ENCODE measurements at regions not wholly inside any gene's neighbourhood (a gene's known extent, or its start where the extent isn't known, plus 50 kb on each side); places are given as distances from the start of the nearest gene placed in this dataset.
"Not testable (repeated sequence)": the region's sequence is repeated elsewhere in the genome, so short reads cannot be mapped to it uniquely, and the experiment has no call there.

DNA sequence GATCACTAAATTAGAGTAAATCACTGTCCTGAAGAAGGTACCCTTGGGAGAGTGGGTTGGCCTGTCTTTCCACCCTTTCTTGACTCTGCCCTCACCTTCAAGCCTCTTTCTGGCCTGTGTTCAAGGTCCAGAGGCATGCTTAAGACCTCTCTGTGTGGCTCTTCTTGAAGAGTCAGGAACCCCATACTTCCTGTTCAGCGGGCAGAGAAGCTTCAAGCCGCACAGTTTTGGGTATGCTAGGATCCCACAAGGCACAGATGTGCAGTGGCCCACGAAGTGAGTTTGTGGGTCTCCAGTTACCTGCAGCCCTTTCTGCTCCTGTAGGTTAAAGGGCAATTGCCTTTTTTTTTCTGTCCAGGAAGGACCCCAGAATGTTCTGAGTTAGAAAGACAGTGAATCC is 185.4 kb downstream of the FAM72C start:
- H3K27me3 ChIP-seq (ENCODE audit: control insufficient read depth, insufficient read depth, low read length); DNase-seq (ENCODE audit: low read depth in 4 of 6, low spot score in 6 of 6); H3K27ac ChIP-seq (ENCODE audit: low read depth, low read length); H3K4me1 ChIP-seq (ENCODE audit: control insufficient read depth, insufficient read depth, low read length); H3K4me3 ChIP-seq (ENCODE audit: low read depth, low read length); H3K36me3 ChIP-seq (ENCODE audit: control insufficient read depth, insufficient read depth, low read length); H3K9me3 ChIP-seq (ENCODE audit: control insufficient read depth, insufficient read depth, low read length): not testable (repeated sequence)
- no CpG with 5 or more reads among the region's 3 CpGs for WGBS (ENCODE audit: insufficient coverage)

DNA sequence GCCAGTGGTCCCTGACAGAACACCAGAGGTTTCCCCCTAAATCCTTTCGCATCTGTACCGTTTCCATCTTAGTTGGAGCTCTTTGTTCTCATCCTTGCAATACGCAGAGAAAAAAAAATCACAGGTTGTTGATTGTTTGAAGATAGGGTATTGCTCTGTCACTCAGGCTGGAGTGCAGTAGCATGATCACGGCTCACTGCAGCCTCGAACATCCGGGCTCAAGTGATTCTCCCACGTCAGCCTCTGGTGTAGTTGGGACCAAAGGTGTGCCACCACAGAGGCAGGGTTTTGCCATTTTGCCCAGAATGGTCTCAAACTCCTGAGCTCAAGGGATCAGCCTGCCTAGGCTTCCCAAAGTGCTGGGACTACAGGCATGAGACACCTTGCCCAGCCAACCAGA is 185.9 kb downstream of the FAM72C start:
- not testable (repeated sequence) for H3K4me3 ChIP-seq (ENCODE audit: low read depth, low read length); H3K4me1 ChIP-seq (ENCODE audit: control insufficient read depth, insufficient read depth, low read length); H3K27ac ChIP-seq (ENCODE audit: low read depth, low read length); DNase-seq (ENCODE audit: low read depth in 4 of 6, low spot score in 6 of 6); H3K36me3 ChIP-seq (ENCODE audit: control insufficient read depth, insufficient read depth, low read length); H3K9me3 ChIP-seq (ENCODE audit: control insufficient read depth, insufficient read depth, low read length); H3K27me3 ChIP-seq (ENCODE audit: control insufficient read depth, insufficient read depth, low read length)
- no CpG with 5 or more reads among the region's 7 CpGs for WGBS (ENCODE audit: insufficient coverage)

DNA sequence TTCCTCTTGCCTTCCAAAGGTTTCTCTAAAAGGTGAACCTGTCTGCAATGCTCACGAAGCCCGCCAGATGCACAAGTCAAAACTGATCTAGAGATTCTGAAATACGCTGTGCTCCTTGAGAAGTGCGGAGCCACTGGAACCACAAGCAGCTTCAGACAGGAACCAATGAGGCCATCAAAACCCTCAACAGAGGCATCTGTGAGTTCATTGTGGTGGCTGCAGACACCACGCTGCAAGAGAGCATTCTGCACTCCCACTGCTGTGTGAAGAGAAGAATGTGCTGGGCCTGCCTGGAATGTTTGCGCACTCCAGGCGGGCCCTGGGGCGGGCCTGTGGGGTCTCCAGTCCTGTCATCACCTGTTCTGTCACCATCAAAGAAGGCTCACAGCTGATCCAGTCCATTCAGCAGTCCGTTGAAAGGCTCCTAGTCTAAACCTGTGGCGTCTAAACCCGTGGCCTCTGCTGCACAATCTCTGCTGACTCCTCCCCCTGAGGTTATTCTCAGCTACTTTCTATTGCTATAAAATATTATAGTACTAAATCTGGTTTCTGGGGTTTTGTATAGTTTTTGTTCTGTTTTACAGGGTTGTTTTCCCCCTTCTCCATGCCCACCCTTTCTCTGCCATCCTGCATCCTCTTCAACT is 187.4 kb downstream of the FAM72C start:
- H3K4me3 ChIP-seq (ENCODE audit: low read depth, low read length); H3K4me1 ChIP-seq (ENCODE audit: control insufficient read depth, insufficient read depth, low read length); H3K9me3 ChIP-seq (ENCODE audit: control insufficient read depth, insufficient read depth, low read length); H3K27me3 ChIP-seq (ENCODE audit: control insufficient read depth, insufficient read depth, low read length); DNase-seq (ENCODE audit: low read depth in 4 of 6, low spot score in 6 of 6); H3K27ac ChIP-seq (ENCODE audit: low read depth, low read length); H3K36me3 ChIP-seq (ENCODE audit: control insufficient read depth, insufficient read depth, low read length): not testable (repeated sequence)
- no CpG with 5 or more reads among the region's 11 CpGs for WGBS (ENCODE audit: insufficient coverage)

DNA sequence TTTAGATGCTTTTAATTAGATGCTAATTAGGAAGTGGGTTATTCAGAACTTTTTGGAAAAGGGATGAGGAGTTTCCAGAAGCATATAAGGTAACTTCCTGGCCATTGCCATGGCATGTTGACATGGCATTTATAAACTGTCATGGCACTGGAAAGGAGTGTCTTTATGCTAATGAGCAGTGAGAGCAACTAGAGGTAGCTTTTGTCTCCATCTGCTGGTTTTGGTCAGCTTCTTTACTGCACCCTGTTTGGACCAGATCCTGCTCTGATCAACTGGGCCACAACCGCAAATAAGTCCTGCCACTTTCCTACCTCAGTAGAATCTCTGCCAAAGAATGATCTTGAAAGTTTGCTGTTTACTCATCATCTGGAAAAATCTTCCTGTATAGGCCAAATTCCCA is 193.6 kb downstream of the FAM72C start:
- H3K4me3 ChIP-seq (ENCODE audit: low read depth, low read length); DNase-seq (ENCODE audit: low read depth in 4 of 6, low spot score in 6 of 6); H3K36me3 ChIP-seq (ENCODE audit: control insufficient read depth, insufficient read depth, low read length); H3K9me3 ChIP-seq (ENCODE audit: control insufficient read depth, insufficient read depth, low read length); H3K27ac ChIP-seq (ENCODE audit: low read depth, low read length); H3K27me3 ChIP-seq (ENCODE audit: control insufficient read depth, insufficient read depth, low read length); H3K4me1 ChIP-seq (ENCODE audit: control insufficient read depth, insufficient read depth, low read length): not testable (repeated sequence)
- no CpG with 5 or more reads among the region's 1 CpG for WGBS (ENCODE audit: insufficient coverage)

DNA sequence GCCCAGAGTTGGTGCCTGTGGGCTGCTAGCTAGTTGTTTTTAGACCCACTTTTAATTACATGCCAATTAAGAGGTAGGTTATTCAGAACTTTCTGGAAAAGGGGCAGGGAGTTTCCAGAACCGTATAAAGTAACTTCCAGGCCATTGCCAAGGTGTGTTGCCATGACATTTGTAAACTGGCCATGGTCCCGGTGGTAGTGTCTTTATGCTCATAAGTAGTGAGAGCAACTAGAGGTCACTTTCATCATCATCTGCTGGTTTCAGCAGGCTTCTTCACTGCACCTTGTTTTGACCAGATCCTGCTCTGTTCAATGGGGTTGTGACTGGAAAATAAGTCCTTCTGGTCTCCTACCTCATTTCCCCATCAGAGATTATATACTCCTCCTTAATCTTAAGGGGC is 207.0 kb downstream of the FAM72C start:
- H3K9me3 ChIP-seq (ENCODE audit: control insufficient read depth, insufficient read depth, low read length); H3K36me3 ChIP-seq (ENCODE audit: control insufficient read depth, insufficient read depth, low read length); H3K4me3 ChIP-seq (ENCODE audit: low read depth, low read length); H3K4me1 ChIP-seq (ENCODE audit: control insufficient read depth, insufficient read depth, low read length); H3K27ac ChIP-seq (ENCODE audit: low read depth, low read length); H3K27me3 ChIP-seq (ENCODE audit: control insufficient read depth, insufficient read depth, low read length): not testable (repeated sequence)
- no CpG with 5 or more reads among the region's 2 CpGs for WGBS (ENCODE audit: insufficient coverage)
- DNase-seq (ENCODE audit: low read depth in 4 of 6, low spot score in 6 of 6), result peak in 1 of 6 donors; percentile 22

DNA sequence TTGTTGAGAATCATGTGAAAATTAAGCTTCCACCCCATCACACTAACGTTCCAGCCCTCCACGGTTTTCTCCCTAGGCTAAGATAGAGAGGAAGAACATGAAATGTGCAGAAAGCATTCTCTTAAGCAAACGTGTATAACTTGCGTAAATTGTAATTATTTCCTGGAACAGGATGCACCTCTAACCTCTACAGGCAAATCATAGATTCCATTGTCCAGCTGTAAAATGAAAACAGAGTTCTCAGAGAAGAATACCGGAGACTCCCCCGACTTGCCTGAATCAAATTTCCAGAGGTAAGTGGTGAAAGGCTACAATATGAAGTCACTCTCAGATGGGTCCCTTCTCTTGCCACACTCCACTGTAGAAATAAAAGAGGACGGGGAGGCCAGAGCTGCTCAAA is 211.4 kb downstream of the FAM72C start:
- WGBS (ENCODE audit: insufficient coverage), result no CpG with 5 or more reads among the region's 7 CpGs
- DNase-seq (ENCODE audit: low read depth in 4 of 6, low spot score in 6 of 6); H3K27ac ChIP-seq (ENCODE audit: low read depth, low read length); H3K27me3 ChIP-seq (ENCODE audit: control insufficient read depth, insufficient read depth, low read length); H3K4me3 ChIP-seq (ENCODE audit: low read depth, low read length); H3K9me3 ChIP-seq (ENCODE audit: control insufficient read depth, insufficient read depth, low read length); H3K36me3 ChIP-seq (ENCODE audit: control insufficient read depth, insufficient read depth, low read length); H3K4me1 ChIP-seq (ENCODE audit: control insufficient read depth, insufficient read depth, low read length): not testable (repeated sequence)

DNA sequence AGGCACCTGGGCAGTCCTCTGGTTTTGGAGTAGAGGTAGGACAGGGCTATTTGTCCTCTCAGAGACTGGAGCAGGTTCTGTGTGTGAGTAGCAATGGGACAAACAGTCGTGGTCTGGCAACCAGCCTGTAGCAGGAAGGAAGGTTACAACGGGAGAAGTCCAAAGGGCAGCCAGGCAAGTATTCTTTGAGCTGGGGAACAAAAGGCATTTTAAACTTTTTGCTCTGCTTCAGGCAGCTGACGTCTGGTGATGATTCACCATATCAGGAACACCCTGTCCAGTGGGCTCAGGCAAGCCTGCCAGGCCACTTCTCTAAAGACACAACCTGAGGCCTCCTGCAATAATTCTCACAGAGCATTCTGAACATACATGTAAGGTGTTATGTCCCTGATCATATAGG is 215.8 kb downstream of the FAM72C start:
- DNase-seq (ENCODE audit: low read depth in 4 of 6, low spot score in 6 of 6); H3K9me3 ChIP-seq (ENCODE audit: control insufficient read depth, insufficient read depth, low read length); H3K4me3 ChIP-seq (ENCODE audit: low read depth, low read length); H3K27me3 ChIP-seq (ENCODE audit: control insufficient read depth, insufficient read depth, low read length); H3K4me1 ChIP-seq (ENCODE audit: control insufficient read depth, insufficient read depth, low read length); H3K27ac ChIP-seq (ENCODE audit: low read depth, low read length); H3K36me3 ChIP-seq (ENCODE audit: control insufficient read depth, insufficient read depth, low read length): not testable (repeated sequence)
- WGBS (ENCODE audit: insufficient coverage), result 52% methylated on average over 2 of the region's 3 CpGs

DNA sequence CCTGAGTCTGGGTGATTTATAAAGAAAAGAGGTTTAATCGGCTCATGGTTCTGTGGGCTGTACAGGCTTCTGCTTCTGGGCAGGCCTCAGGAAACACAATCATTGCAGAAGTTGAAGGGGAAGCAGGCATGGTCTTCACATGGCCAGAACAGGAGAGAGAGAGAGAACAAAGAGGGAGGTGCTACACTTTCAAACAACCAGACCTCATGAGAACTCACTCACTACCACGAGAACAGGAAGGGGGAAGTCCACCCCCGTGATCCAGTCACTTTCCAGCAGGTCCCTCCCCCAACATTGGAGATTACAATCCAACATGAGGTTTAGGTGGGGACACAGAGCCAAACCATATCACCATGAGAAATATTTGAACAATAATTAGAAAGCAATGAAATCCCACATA is 222.9 kb downstream of the FAM72C start:
- 73% methylated on average over 1 of the region's 3 CpGs for WGBS (ENCODE audit: insufficient coverage)
- no peaks in the 10 kb centered on the region for H3K27me3 ChIP-seq (ENCODE audit: control insufficient read depth, insufficient read depth, low read length)

DNA sequence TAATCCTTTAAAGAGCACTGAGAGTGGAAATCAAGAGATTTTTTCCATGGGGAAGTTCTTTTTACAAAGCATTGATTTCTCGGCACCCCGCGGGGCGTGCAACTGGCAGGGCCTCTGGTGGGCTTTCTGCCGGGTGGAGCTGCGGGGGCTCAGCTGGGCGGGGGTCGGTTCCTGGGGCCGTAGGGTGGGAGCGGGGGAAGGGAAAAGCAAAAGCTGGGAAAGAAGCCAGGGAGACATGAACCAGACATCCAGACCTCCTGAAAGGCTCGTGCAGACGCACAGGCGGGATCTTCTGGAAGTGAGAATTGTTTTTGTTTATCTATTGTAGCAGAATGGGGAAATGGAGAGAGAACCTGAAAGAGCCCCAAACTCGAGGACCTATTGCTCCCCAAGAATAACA is 235.2 kb downstream of the FAM72C start:
- Histone ChIP-seq H3K4me3 (ENCODE audit: low read depth, low read length) (peak overlapping the region; percentile 30), H3K27ac (ENCODE audit: low read depth, low read length) (no peak overlapping the region), H3K9me3 (ENCODE audit: control insufficient read depth, insufficient read depth, low read length) (no peaks in the 10 kb centered on the region), H3K4me1 (ENCODE audit: control insufficient read depth, insufficient read depth, low read length) (no peaks in the 10 kb centered on the region), H3K27me3 (ENCODE audit: control insufficient read depth, insufficient read depth, low read length) (peaks cover 3% of the 10 kb centered on the region), H3K36me3 (ENCODE audit: control insufficient read depth, insufficient read depth, low read length) (no peaks in the 10 kb centered on the region)
- DNase-seq (ENCODE audit: low read depth in 4 of 6, low spot score in 6 of 6), result peak in 1 of 6 donors; percentile 59
- WGBS (ENCODE audit: insufficient coverage), result 1% methylated on average over 9 of the region's 14 CpGs

More for the DNA sequence above, 222.9 kb downstream of the FAM72C start:
- DNase-seq (ENCODE audit: low read depth in 4 of 6, low spot score in 6 of 6), result no peak
- no peak overlapping the region for H3K27ac ChIP-seq (ENCODE audit: low read depth, low read length)
- no peak overlapping the region for H3K4me3 ChIP-seq (ENCODE audit: low read depth, low read length)
- H3K9me3 ChIP-seq (ENCODE audit: control insufficient read depth, insufficient read depth, low read length), result no peaks in the 10 kb centered on the region
- H3K4me1 ChIP-seq (ENCODE audit: control insufficient read depth, insufficient read depth, low read length), result no peaks in the 10 kb centered on the region
- H3K36me3 ChIP-seq (ENCODE audit: control insufficient read depth, insufficient read depth, low read length), result no peaks in the 10 kb centered on the region

DNA sequence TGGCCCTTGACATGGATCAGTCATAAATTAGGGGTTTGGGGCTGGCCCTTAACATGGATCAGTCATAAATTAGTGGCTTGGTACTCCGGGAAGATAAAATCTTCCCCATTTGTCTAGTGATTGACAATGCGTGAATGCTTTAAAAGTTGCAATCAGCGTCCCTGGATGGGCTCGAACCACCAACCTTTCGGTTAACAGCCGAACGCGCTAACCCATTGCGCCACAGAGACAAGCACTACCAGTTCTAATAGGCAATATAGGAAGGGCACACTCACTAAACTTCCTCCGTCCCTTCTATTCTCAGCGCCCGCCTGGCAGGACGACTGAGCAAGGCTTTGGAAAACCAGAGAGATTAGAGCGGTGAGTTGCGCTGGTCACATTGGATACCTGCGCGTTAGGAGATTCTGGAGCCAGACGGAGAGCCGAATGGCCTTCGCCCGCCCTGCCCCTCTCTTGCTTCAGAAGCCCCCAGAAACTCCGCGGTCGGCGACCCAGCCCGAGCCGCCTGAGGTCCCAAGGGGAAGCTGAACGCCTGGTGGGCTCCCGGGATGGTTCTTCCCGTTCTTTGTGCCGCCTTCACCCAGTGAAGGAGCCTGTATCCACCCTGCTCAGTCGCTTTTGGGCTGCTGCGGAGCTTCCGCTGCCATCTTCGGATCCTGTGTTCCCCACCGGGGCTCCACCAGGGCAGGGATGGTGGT is 235.9 kb downstream of the FAM72C start:
- no peaks in the 10 kb centered on the region for H3K4me1 ChIP-seq (ENCODE audit: control insufficient read depth, insufficient read depth, low read length)
- DNase-seq (ENCODE audit: low read depth in 4 of 6, low spot score in 6 of 6), result peak in 3 of 6 donors; percentile 21 to 81 (median 75)
- WGBS (ENCODE audit: insufficient coverage), result 2% methylated on average over 33 of the region's 36 CpGs
- peaks cover 3% of the 10 kb centered on the region for H3K27me3 ChIP-seq (ENCODE audit: control insufficient read depth, insufficient read depth, low read length)
- H3K4me3 ChIP-seq (ENCODE audit: low read depth, low read length), result peak overlapping the region; percentile 30
- no peaks in the 10 kb centered on the region for H3K9me3 ChIP-seq (ENCODE audit: control insufficient read depth, insufficient read depth, low read length)
- no peaks in the 10 kb centered on the region for H3K36me3 ChIP-seq (ENCODE audit: control insufficient read depth, insufficient read depth, low read length)
- no peak overlapping the region for H3K27ac ChIP-seq (ENCODE audit: low read depth, low read length)
